HEK293 (cell line): ENCODE measurements at regions not wholly inside any gene's neighbourhood (a gene's known extent, or its start where the extent isn't known, plus 50 kb on each side); places are given as distances from the start of the nearest gene placed in this dataset.

Experiments used
- GFI1B ChIP-seq: fragments of 450-650 bp; formaldehyde crosslinking; IDR thresholded peaks from 2 replicates; pipeline ENCODE4 v1.5.1; 2016; ENCODE audit warnings: missing biosample characterization, missing genetic modification characterization
- GLIS2 ChIP-seq: fragments of 450-650 bp; formaldehyde crosslinking; IDR thresholded peaks from 2 replicates; pipeline ENCODE4 v1.5.1; 2016; ENCODE audit warnings: missing biosample characterization, missing genetic modification characterization
- HOXA7 ChIP-seq: sonication (generic); formaldehyde crosslinking; IDR thresholded peaks from 2 replicates; pipeline ENCODE4 v1.8.1; 2022; ENCODE audit warnings: missing genetic modification reagents, borderline replicate concordance
- KLF7 ChIP-seq: fragments of 450-650 bp; formaldehyde crosslinking; IDR thresholded peaks from 2 replicates; pipeline ENCODE4 v1.5.1; 2016; ENCODE audit warnings: missing biosample characterization, missing genetic modification characterization, borderline replicate concordance
- REPIN1 ChIP-seq: fragments of 450-650 bp; formaldehyde crosslinking; IDR thresholded peaks from 2 replicates; pipeline ENCODE4 v1.5.1; 2017; ENCODE audit warnings: missing biosample characterization, missing genetic modification characterization, low read depth
- ZNF114 ChIP-seq: fragments of 450-650 bp; formaldehyde crosslinking; IDR thresholded peaks from 2 replicates; pipeline ENCODE4 v1.5.0; 2017; ENCODE audit warnings: missing biosample characterization, missing genetic modification characterization
- ZNF138 ChIP-seq: fragments of 450-650 bp; formaldehyde crosslinking; IDR thresholded peaks from 2 replicates; pipeline ENCODE4 v1.5.1; 2016; ENCODE audit warnings: missing biosample characterization, missing genetic modification characterization, borderline replicate concordance
- ZNF148 ChIP-seq: fragments of 450-650 bp; formaldehyde crosslinking; IDR thresholded peaks from 2 replicates; pipeline ENCODE4 v1.5.0; 2017; ENCODE audit warnings: missing biosample characterization, missing genetic modification characterization, borderline replicate concordance
- ZNF184 ChIP-seq: fragments of 450-650 bp; IDR thresholded peaks from 2 replicates; pipeline ENCODE4 v1.5.1; 2018; ENCODE audit warnings: missing biosample characterization, mild to moderate bottlenecking, missing genetic modification characterization
- ZNF214 ChIP-seq: fragments of 450-650 bp; formaldehyde crosslinking; IDR thresholded peaks from 2 replicates; pipeline ENCODE4 v1.5.1; 2017; ENCODE audit warnings: missing biosample characterization, mild to moderate bottlenecking, missing genetic modification characterization, borderline replicate concordance
- ZNF223 ChIP-seq: fragments of 450-650 bp; formaldehyde crosslinking; IDR thresholded peaks from 2 replicates; pipeline ENCODE4 v1.5.1; 2016; ENCODE audit warnings: missing biosample characterization, missing genetic modification characterization
- ZNF23 ChIP-seq: fragments of 450-650 bp; formaldehyde crosslinking; IDR thresholded peaks from 2 replicates; pipeline ENCODE4 v1.5.1; 2016; ENCODE audit warnings: missing biosample characterization, missing genetic modification characterization, borderline replicate concordance
- ZNF266 ChIP-seq: fragments of 450-650 bp; formaldehyde crosslinking; IDR thresholded peaks from 2 replicates; pipeline ENCODE4 v1.5.1; 2016; ENCODE audit warnings: missing biosample characterization, missing genetic modification characterization, low read depth
- ZNF311 ChIP-seq: fragments of 450-650 bp; formaldehyde crosslinking; IDR thresholded peaks from 2 replicates; pipeline ENCODE4 v1.5.1; 2017; ENCODE audit warnings: missing biosample characterization, missing genetic modification characterization, borderline replicate concordance
- ZNF335 ChIP-seq: fragments of 450-650 bp; formaldehyde crosslinking; conservative IDR thresholded peaks from 2 replicates; pipeline ENCODE4 v1.5.1; 2016; ENCODE audit warnings: missing biosample characterization, missing genetic modification characterization
- ZNF394 ChIP-seq: fragments of 450-650 bp; formaldehyde crosslinking; IDR thresholded peaks from 2 replicates; pipeline ENCODE4 v1.5.1; 2016; ENCODE audit warnings: missing biosample characterization, missing genetic modification characterization, mild to moderate bottlenecking, moderate library complexity, borderline replicate concordance
- ZNF404 ChIP-seq: fragments of 450-650 bp; formaldehyde crosslinking; IDR thresholded peaks from 2 replicates; pipeline ENCODE4 v1.5.1; 2017; ENCODE audit warnings: missing biosample characterization, missing genetic modification characterization
- ZNF433 ChIP-seq: fragments of 450-650 bp; formaldehyde crosslinking; IDR thresholded peaks from 2 replicates; pipeline ENCODE4 v1.5.1; 2016; ENCODE audit warnings: missing biosample characterization, missing genetic modification characterization, low read depth
- ZNF600 ChIP-seq: fragments of 450-650 bp; formaldehyde crosslinking; IDR thresholded peaks from 2 replicates; pipeline ENCODE4 v1.5.1; 2016; ENCODE audit warnings: missing biosample characterization, missing genetic modification characterization
- ZNF624 ChIP-seq: fragments of 450-650 bp; formaldehyde crosslinking; IDR thresholded peaks from 2 replicates; pipeline ENCODE4 v1.5.1; 2017; ENCODE audit warnings: missing biosample characterization, missing genetic modification characterization
- ZNF677 ChIP-seq: fragments of 450-650 bp; IDR thresholded peaks from 2 replicates; pipeline ENCODE4 v1.5.0; 2018; ENCODE audit warnings: missing biosample characterization, mild to moderate bottlenecking, missing genetic modification characterization, moderate library complexity
- ZNF707 ChIP-seq: fragments of 450-650 bp; formaldehyde crosslinking; IDR thresholded peaks from 2 replicates; pipeline ENCODE4 v1.5.1; 2016; ENCODE audit warnings: missing biosample characterization, missing genetic modification characterization
- ZNF747 ChIP-seq: fragments of 450-650 bp; formaldehyde crosslinking; IDR thresholded peaks from 2 replicates; pipeline ENCODE4 v1.5.1; 2016; ENCODE audit warnings: missing biosample characterization, missing genetic modification characterization
- ZNF777 ChIP-seq: fragments of 450-650 bp; formaldehyde crosslinking; IDR thresholded peaks from 2 replicates; pipeline ENCODE4 v1.5.1; 2017; ENCODE audit warnings: missing biosample characterization, missing genetic modification characterization, borderline replicate concordance
- ZNF785 ChIP-seq: fragments of 450-650 bp; formaldehyde crosslinking; IDR thresholded peaks from 2 replicates; pipeline ENCODE4 v1.5.1; 2016; ENCODE audit warnings: missing biosample characterization, missing genetic modification characterization
- ZNF791 ChIP-seq: fragments of 450-650 bp; formaldehyde crosslinking; IDR thresholded peaks from 2 replicates; pipeline ENCODE4 v1.5.1; 2016; ENCODE audit warnings: missing biosample characterization, missing genetic modification characterization
- ZSCAN23 ChIP-seq: fragments of 450-650 bp; formaldehyde crosslinking; IDR thresholded peaks from 2 replicates; pipeline ENCODE4 v1.5.1; 2016; ENCODE audit warnings: missing biosample characterization, missing genetic modification characterization
- ZXDB ChIP-seq: fragments of 450-650 bp; formaldehyde crosslinking; IDR thresholded peaks from 2 replicates; pipeline ENCODE4 v1.5.1; 2016; ENCODE audit warnings: missing biosample characterization, missing genetic modification characterization
- TF ChIP-seq, protein P1 (sequence below): fragments of 450-650 bp; formaldehyde crosslinking; IDR thresholded peaks from 2 replicates; pipeline ENCODE4 v1.5.1; 2016; ENCODE audit warnings: missing biosample characterization, missing genetic modification characterization, borderline replicate concordance
- TF ChIP-seq, protein P2 (sequence below): fragments of 450-650 bp; formaldehyde crosslinking; IDR thresholded peaks from 2 replicates; pipeline ENCODE4 v1.5.1; 2016; ENCODE audit warnings: missing biosample characterization, missing genetic modification characterization, low read depth
- TF ChIP-seq, protein P3 (sequence below): fragments of 450-650 bp; formaldehyde crosslinking; IDR thresholded peaks from 2 replicates; pipeline ENCODE4 v1.5.1; 2017; ENCODE audit warnings: missing biosample characterization, missing genetic modification characterization
- TF ChIP-seq, protein P4 (sequence below): fragments of 450-650 bp; formaldehyde crosslinking; optimal IDR thresholded peaks from 2 replicates; pipeline ENCODE3; 2016; ENCODE audit warnings: missing biosample characterization, mild to moderate bottlenecking, missing genetic modification characterization

DNA sequence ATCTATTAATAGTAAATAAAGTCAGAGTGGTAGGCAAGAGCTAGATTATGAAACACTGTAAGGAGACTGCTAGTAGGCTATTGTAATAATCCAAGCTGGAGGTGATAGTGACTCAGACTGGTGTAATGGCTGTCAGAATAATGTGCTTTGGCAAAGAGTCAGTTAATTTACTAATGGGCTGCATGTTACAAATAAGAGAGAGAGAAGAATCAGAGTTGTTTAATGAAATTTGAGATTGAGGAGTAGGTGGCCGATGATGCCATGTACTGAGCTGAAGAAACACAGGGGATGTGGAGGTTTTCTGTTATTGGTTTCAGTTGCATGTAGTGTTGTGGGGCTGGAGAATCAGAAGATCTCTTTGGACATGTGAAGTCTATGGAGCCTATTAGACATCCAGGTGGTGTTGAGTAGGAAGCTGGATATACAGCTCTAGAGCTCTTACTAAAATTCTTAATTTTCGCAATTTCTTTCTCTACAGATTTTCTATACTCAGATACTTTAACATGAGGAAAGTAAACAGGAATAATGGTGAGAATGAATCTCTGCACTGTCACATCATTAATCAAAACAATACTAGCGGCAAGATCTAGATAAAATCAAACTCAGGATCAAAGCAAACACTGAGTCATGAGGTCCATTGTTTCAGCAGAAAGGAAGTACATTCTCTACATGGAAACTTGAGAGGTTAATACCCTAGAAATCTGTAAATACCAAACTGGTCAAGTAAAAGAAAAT lies 167.7 kb downstream of the SIM1 start (continued):
- TF ChIP-seq, protein P1, sequence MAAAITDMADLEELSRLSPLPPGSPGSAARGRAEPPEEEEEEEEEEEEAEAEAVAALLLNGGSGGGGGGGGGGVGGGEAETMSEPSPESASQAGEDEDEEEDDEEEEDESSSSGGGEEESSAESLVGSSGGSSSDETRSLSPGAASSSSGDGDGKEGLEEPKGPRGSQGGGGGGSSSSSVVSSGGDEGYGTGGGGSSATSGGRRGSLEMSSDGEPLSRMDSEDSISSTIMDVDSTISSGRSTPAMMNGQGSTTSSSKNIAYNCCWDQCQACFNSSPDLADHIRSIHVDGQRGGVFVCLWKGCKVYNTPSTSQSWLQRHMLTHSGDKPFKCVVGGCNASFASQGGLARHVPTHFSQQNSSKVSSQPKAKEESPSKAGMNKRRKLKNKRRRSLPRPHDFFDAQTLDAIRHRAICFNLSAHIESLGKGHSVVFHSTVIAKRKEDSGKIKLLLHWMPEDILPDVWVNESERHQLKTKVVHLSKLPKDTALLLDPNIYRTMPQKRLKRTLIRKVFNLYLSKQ = no peak
- TF ChIP-seq ZNF214 (tag by site-specific recombination) = no peak
- no peak for TF ChIP-seq ZNF311 (tag by site-specific recombination)
- TF ChIP-seq HOXA7 (CRISPR knock-in tag) = no peak
- peak; percentile 81 for TF ChIP-seq GFI1B (tag by site-specific recombination)
- peak; percentile 78; the same call in 1 of the 2 replicates for TF ChIP-seq ZXDB (tag by site-specific recombination)
- TF ChIP-seq ZNF433 (tag by site-specific recombination) = no peak
- TF ChIP-seq ZNF23 = no peak
- no peak; the same call in 1 of the 2 replicates for TF ChIP-seq ZNF148 (tag by site-specific recombination)
- TF ChIP-seq ZNF624 (tag by site-specific recombination) = no peak
- no peak for TF ChIP-seq ZNF266 (tag by site-specific recombination)
- no peak for TF ChIP-seq ZNF777 (tag by site-specific recombination)
- TF ChIP-seq, protein P2, sequence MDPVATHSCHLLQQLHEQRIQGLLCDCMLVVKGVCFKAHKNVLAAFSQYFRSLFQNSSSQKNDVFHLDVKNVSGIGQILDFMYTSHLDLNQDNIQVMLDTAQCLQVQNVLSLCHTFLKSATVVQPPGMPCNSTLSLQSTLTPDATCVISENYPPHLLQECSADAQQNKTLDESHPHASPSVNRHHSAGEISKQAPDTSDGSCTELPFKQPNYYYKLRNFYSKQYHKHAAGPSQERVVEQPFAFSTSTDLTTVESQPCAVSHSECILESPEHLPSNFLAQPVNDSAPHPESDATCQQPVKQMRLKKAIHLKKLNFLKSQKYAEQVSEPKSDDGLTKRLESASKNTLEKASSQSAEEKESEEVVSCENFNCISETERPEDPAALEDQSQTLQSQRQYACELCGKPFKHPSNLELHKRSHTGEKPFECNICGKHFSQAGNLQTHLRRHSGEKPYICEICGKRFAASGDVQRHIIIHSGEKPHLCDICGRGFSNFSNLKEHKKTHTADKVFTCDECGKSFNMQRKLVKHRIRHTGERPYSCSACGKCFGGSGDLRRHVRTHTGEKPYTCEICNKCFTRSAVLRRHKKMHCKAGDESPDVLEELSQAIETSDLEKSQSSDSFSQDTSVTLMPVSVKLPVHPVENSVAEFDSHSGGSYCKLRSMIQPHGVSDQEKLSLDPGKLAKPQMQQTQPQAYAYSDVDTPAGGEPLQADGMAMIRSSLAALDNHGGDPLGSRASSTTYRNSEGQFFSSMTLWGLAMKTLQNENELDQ = no peak
- TF ChIP-seq GLIS2 (tag by site-specific recombination) = no peak
- TF ChIP-seq ZNF184 (tag by site-specific recombination) = peak; percentile 37; the same call in 1 of the 2 replicates
- no peak for TF ChIP-seq REPIN1 (tag by site-specific recombination)
- TF ChIP-seq KLF7 (tag by site-specific recombination) = no peak
- TF ChIP-seq, protein P3, sequence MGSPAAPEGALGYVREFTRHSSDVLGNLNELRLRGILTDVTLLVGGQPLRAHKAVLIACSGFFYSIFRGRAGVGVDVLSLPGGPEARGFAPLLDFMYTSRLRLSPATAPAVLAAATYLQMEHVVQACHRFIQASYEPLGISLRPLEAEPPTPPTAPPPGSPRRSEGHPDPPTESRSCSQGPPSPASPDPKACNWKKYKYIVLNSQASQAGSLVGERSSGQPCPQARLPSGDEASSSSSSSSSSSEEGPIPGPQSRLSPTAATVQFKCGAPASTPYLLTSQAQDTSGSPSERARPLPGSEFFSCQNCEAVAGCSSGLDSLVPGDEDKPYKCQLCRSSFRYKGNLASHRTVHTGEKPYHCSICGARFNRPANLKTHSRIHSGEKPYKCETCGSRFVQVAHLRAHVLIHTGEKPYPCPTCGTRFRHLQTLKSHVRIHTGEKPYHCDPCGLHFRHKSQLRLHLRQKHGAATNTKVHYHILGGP = no peak
- no peak for TF ChIP-seq ZNF677
- peak; percentile 54; the same call in 1 of the 2 replicates for TF ChIP-seq ZSCAN23 (tag by site-specific recombination)
- no peak for TF ChIP-seq ZNF404 (tag by site-specific recombination)
- TF ChIP-seq ZNF223 (tag by site-specific recombination) = no peak
- no peak for TF ChIP-seq ZNF785 (tag by site-specific recombination)
- TF ChIP-seq, protein P4, sequence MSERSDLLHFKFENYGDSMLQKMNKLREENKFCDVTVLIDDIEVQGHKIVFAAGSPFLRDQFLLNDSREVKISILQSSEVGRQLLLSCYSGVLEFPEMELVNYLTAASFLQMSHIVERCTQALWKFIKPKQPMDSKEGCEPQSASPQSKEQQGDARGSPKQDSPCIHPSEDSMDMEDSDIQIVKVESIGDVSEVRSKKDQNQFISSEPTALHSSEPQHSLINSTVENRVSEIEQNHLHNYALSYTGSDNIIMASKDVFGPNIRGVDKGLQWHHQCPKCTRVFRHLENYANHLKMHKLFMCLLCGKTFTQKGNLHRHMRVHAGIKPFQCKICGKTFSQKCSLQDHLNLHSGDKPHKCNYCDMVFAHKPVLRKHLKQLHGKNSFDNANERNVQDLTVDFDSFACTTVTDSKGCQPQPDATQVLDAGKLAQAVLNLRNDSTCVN (tag by site-specific recombination) = no peak
- no peak for TF ChIP-seq ZNF707 (tag by site-specific recombination)
- TF ChIP-seq ZNF600 (tag by site-specific recombination) = peak; percentile 43; the same call in 1 of the 2 replicates
- peak; percentile 49 for TF ChIP-seq ZNF335 (tag by site-specific recombination)
- peak; percentile 55; the same call in 1 of the 2 replicates for TF ChIP-seq ZNF394 (tag by site-specific recombination)
- no peak for TF ChIP-seq ZNF747 (tag by site-specific recombination)
- TF ChIP-seq ZNF791 (tag by site-specific recombination) = no peak
- TF ChIP-seq ZNF138 = no peak
- no peak for TF ChIP-seq ZNF114 (tag by site-specific recombination)
